ENCODE measurements at regions not wholly inside any gene's neighbourhood (a gene's known extent, or its start where the extent isn't known, plus 50 kb on each side); places are given as distances from the start of the nearest gene placed in this dataset.
A peak's percentile ranks its signal among the peaks of the same experiment; 100 is the strongest.

- Histone ChIP-seq H3K27me3 (peaks cover 0 to 28% of the 10 kb centered on the region in 2 donors), H3K36me3 (no peaks in the 10 kb centered on the region), H3K27ac (no peak overlapping the region), H3K4me1 (peaks cover 0 to 8% of the 10 kb centered on the region in 2 donors), H3K9me3 (no peaks in the 10 kb centered on the region), H3K4me3 (no peak overlapping the region)
- intact Hi-C loops (cut with DNase I), result no loop called here
- ATAC-seq, result no peak
- DNase-seq, result no peak
- TF ChIP-seq CTCF (IDR thresholded peaks at IDR 0.05), result no peak
Observed at GRCh38 chr16:86242244-86243122, 267.8 kb upstream of the FOXF1 start.

DNA sequence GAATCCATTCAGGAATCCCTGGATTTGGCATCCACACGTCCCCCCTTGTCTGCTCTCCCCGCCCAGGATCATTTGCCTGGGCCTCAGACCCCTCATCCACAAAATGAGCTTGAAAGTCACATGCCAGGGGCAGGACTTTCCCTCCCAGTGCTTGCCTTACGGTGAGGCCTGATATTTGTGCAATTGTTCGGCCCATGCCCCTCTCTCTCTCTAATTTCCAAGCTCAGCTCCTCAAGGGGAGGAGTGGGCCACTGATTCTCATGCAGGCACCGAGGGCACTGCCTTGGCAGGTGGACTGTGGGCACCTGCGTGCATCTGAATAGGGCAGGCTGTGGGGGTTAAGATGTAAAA is 267.2 kb upstream of the FOXF1 start:
- no peak for TF ChIP-seq CTCF (IDR thresholded peaks at IDR 0.05)
- Histone ChIP-seq H3K4me3 (no peak overlapping the region), H3K27me3 (peaks cover 0 to 28% of the 10 kb centered on the region in 2 donors), H3K27ac (no peak overlapping the region), H3K36me3 (no peaks in the 10 kb centered on the region), H3K9me3 (no peaks in the 10 kb centered on the region), H3K4me1 (peaks cover 0 to 8% of the 10 kb centered on the region in 2 donors)
- no peak for ATAC-seq
- DNase-seq, result no peak
- intact Hi-C loops (cut with DNase I), result no loop called here

DNA sequence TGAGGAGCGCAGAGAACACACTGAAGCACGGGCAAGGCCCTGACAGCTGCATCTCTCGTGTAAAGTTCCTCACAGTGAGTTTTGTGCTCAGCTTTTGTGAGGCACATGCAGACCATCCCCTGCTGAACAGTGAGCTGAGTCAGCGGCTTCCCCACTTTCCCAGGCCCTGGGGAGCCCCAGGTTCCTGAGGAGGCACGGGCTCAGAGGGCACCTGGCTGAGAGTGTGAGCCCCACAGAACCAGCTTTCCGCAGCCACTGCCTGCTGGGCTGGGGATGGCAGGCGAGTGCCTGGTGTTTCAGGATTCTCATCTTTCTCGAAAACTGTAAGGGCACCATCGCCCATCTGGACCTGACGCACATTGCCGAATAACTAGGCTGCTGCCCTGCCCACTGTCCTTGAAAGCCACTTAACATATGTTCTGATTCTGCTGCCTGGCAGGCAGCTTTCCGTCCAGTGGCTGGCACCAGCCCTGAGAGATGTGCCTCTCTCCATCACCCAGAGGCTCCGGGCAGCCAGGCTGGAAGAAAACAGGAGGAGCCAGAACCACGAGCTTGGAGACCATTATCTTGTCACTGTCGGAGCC is 266.7 kb upstream of the FOXF1 start:
- TF ChIP-seq CTCF (IDR thresholded peaks at IDR 0.05), result no peak
- H3K27me3 ChIP-seq, result peaks cover 0 to 28% of the 10 kb centered on the region in 2 donors
- intact Hi-C loops (cut with DNase I), result no loop called here
- no peak for ATAC-seq
- peaks cover 0 to 8% of the 10 kb centered on the region in 2 donors for H3K4me1 ChIP-seq
- no peak for DNase-seq
- H3K36me3 ChIP-seq, result no peaks in the 10 kb centered on the region
- peak overlapping the region in 1 of 2 donors; percentile 58 for H3K27ac ChIP-seq
- H3K4me3 ChIP-seq, result no peak overlapping the region
- no peaks in the 10 kb centered on the region for H3K9me3 ChIP-seq

DNA sequence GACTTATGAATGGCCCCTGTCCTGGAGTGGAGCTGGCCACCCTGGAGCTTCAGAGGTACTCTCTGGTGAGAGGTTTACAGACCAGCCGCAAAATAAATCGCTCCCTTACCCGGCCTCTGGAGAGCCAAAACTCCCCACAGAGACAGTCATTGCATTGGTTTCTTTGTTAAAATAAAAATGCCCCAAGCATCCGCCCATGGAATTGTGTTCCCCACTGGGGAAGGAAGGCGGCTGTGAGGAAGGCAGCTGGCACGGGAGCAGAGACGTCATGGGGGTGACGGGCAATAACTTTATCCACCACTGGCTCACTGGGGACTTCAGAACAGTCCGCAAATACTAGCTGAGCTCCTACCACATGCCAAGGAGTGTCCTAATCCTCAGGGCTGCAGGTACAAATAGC is 266.2 kb upstream of the FOXF1 start:
- intact Hi-C loops (cut with DNase I), result no loop called here
- ATAC-seq, result no peak
- no peak for TF ChIP-seq CTCF (IDR thresholded peaks at IDR 0.05)
- no peak overlapping the region for H3K4me3 ChIP-seq
- no peaks in the 10 kb centered on the region for H3K36me3 ChIP-seq
- no peaks in the 10 kb centered on the region for H3K9me3 ChIP-seq
- peaks cover 0 to 8% of the 10 kb centered on the region in 2 donors for H3K4me1 ChIP-seq
- DNase-seq, result no peak
- peak overlapping the region in 1 of 2 donors; percentile 58 for H3K27ac ChIP-seq
- H3K27me3 ChIP-seq, result peaks cover 0 to 28% of the 10 kb centered on the region in 2 donors

DNA sequence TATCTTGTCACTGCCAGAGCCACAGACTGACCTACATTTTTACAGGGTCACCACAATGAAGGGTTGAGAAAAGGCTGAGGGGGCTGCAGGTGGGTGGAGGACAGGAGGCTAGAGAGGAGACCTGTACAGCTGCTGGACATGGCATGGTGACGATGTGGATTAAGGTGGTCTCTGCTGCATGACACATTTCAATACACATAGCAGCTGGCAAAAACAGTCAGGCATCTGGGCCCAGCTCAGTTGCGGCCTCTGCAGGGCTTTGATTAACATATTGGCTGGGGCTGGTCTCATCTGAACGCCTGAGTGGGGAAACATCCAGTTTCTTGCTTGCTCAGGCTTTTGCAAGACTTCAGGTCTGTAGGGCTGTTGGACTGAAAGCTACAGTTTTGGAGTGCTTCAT is 265.4 kb upstream of the FOXF1 start:
- intact Hi-C loops (cut with DNase I), result no loop called here
- no peak for TF ChIP-seq CTCF (IDR thresholded peaks at IDR 0.05)
- DNase-seq (no peak), ATAC-seq (no peak)
- H3K4me3 ChIP-seq, result no peak overlapping the region
- peaks cover 0 to 21% of the 10 kb centered on the region in 2 donors for H3K27me3 ChIP-seq
- peaks cover 0 to 8% of the 10 kb centered on the region in 2 donors for H3K4me1 ChIP-seq
- no peaks in the 10 kb centered on the region for H3K36me3 ChIP-seq
- H3K9me3 ChIP-seq, result no peaks in the 10 kb centered on the region
- no peak overlapping the region for H3K27ac ChIP-seq
